GM21576 (cell line): ENCODE measurements at regions not wholly inside any gene's neighbourhood (a gene's known extent, or its start where the extent isn't known, plus 50 kb on each side); places are given as distances from the start of the nearest gene placed in this dataset.

Experiments used
- ATAC-seq: cut with Tn5 transposase; IDR thresholded peaks from one replicate; pipeline ENCODE4 v1.9.1; 2021; ENCODE audit warnings: mild to moderate bottlenecking, moderate library complexity; ENCODE audit not compliant: unreplicated experiment

DNA sequence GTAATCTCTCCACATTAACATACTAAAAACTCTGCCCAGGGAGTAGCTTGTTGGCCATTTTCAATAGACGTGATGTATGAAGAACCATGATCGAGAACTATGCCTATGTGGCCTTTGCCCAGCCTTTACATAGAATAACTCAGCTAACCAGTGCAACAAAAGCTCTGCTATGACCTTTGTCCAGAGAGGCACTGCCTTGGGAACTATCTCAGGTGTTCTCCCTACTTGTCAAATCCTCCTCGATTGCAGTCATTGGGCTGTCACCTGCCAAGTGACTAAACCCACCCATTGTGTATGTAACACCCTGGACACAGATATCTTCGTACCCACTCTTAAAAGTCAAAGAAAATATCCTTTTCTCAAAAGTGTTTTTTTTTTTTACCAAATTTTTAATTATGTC lies 610.3 kb upstream of the GALNTL6 start:
- no peak for ATAC-seq

DNA sequence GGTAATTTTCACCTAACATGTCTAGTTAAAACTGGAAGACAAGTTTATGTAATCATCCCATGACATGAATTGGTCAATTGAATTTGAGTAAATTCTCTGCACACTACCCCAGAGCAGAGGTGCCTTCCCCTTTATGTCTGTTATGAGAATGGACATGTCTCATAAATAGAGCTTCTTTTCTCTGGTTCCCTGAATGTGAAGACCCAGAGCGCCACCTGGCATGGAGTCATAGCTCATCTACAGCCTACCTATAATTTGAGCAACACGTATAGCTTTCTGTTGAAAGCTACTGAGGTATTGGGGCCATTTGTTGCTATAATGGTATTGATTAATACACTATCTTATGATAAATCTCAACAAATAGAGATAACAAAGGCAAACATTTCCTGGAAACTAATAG lies 626.5 kb upstream of the GALNTL6 start:
- ATAC-seq = no peak

DNA sequence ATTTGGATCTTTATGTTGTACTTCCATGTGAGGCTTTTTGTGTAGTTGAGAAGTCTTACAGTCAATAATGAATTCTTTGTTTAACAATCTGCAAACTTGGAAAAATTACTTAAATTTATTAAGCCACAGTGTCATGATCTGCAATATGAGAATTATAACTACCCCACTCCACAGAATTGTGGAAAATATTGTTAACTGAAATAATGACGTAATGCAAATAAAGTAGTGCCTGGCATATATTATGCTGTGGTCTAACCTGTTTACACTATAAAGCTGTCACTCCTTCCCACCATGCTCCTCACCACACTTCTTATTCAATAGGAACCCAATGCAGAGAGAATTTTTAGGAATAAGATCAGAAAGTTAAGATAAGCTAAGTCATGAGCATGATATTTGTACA lies 632.1 kb upstream of the GALNTL6 start:
- no peak for ATAC-seq

- ATAC-seq = no peak
Measured at GRCh38 chr4:171170671-171171070, 642.5 kb upstream of the GALNTL6 start.

DNA sequence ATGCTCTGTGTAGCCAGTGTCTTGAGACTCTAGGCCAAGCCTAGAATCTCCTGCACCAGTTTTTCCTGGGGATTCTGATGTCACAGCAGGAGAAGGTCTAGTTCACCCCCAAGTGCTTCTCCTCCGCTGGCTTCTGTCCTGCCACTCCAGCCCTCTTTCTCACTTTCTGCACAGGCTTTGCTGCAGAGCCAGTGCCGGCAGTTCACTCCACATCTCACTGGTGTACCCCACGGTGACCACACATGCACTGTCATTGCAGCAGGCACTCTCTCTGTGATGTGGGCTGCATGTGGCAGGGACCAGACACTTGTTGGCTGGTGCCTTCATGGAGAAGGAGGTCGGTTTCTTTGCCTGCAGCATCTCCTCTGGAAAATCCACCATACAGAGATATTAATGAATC lies 643.8 kb upstream of the GALNTL6 start:
- ATAC-seq = no peak

- no peak for ATAC-seq
Measured at GRCh38 chr4:171162478-171162877, 650.7 kb upstream of the GALNTL6 start.

DNA sequence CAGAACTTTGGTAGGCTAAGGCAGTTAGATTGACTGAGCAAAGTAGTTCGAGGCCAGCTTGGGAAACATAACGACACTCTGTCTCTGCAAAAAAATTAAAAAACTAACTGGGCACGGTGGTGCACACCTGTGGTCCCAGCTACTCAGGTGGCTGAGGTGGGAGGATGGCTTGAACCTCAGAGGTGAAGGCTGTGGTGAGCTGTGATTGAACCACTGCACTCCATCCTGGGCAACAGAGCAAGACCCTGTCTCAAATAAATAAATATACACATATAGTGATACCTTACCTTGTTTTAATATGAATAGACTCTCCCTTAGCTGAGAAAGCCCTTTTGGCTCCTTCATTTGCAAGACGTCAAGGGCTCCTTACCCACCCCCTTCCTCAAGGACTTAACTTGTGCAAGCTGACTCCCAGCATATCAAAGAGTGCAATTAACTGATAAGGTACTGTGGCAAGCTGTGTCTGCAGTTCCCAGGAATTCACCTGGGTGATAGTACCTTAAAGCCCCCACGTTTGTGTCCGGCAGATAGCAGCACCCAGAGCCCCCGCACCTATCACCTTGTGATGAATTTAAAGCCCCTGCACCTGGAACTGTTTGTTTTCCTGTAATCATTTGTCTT lies 655.6 kb upstream of the GALNTL6 start:
- ATAC-seq = no peak

DNA sequence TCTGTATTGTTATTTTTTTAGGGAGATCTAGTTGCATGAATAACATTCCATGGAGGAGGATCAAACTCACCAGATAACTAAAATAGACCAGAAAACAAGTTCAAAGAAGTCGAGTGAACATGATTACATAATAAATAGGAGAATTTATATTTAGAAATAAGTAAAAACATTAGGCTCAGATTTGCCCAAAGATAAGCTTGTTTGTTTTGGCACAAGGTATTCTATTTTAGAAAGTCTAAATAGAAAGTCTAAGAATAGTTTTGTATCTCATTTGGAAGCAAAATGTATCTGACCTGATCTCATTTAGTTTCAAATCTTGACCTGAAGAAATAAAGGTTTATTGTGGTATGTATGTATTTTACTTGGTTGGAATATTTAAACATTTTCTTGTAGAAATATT lies 670.6 kb upstream of the GALNTL6 start:
- ATAC-seq = no peak

DNA sequence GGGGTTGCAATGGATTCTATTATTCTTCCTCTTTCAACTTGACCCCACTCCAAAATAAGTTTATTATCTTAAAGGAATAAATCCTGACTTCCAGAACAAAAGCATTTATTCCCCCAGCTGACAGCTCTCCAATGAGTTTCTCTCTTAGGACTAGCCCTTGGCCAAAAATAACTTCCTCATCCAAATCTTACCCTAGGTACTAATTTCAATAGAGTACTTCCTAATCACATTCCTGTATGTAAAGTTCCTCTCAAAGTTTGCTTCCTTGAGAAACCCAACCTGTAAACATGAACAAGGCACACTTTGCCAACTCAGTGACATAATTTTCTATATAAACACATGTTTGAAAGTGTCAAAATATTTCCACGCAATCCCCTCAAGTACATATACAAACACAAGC lies 671.2 kb upstream of the GALNTL6 start:
- ATAC-seq = no peak

DNA sequence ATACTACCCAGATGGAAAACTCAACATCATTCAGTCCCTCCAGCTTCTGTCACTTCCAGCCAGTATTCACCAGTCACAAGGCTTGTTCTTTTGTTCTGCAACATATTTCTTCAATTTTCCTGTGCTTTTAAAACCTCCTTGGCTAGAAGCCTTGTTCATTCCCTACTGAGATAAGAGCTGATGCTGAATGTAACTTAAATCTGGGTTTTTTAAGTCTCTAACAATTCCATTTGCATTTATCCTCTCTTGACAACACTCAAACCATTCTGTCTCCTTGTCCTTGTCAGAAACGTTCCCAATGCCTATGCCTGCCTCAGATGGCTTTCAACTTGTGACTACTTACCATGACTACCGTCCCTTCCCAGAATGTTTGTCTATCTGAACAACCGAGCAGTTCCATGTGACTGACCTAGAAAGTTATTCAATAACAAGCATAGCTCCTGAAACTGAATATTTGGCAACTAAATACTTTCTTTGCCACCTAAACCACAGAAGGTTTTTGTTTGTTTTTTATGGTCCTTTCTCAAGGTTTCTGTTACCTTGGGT lies 682.9 kb upstream of the GALNTL6 start:
- ATAC-seq = no peak

DNA sequence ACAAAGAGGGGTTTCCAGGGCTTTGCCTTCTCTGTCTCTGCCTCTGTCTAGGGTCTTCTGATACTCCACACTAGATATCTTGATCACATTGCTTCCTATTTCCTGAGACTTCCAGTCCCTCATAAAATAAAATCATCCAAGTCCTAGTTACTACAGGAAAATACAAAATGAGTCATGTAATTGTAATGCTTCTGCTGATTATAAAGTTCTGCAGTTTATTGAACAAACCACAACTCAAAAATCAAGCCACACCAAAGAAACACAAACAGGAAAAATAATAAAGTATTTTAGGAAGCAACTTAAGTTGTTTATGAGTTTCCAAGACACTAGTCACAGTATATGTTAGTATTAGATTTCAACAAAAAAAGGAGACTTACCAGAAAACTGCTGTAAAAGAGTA lies 695.1 kb upstream of the GALNTL6 start:
- ATAC-seq = no peak

GRCh38 chr4:171117457-171117856 lies 695.7 kb upstream of the GALNTL6 start:
- no peak for ATAC-seq

DNA sequence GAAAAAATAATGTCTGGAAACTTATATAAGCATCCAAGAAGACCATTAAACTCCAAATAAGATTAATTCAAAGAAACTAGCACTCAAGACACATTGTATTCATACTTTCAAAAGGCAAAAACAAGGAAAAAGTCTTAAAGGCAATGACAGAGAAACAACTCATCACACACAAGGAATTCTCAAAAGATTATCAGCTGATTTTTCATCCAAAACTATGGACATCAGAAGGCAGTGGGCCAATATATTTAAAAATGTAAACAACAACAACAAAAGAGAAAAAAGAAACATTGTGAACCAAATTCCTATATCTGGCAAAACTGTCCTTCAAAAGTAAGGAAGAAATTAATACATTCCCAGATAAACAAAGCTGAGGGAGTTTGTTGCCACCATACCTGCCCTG lies 711.4 kb upstream of the GALNTL6 start:
- ATAC-seq = no peak

DNA sequence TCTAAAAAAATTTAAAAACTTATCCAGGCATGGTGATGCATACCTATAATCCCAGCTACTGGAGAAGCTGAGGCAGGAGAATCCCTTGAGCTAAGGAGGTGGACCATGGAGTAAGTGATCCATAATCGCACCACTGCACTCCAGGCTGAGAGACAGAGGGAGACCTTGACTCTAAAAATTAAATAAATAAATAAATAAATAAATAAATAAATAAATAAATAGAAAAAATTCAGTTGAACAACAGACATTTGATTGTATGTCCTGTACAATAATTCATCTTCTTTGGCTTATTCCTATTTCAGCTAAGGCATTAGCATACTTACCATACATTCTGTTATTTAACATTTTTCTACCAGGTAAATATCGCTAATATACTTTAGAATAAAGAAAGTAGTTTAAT lies 726.1 kb upstream of the GALNTL6 start:
- no peak for ATAC-seq

GRCh38 chr4:171067422-171067821 lies 745.8 kb upstream of the GALNTL6 start:
- no peak for ATAC-seq

GRCh38 chr4:171049380-171049779 lies 763.8 kb upstream of the GALNTL6 start:
- no peak for ATAC-seq

- no peak for ATAC-seq
Measured at GRCh38 chr4:171042989-171043524, 770.1 kb upstream of the GALNTL6 start.

DNA sequence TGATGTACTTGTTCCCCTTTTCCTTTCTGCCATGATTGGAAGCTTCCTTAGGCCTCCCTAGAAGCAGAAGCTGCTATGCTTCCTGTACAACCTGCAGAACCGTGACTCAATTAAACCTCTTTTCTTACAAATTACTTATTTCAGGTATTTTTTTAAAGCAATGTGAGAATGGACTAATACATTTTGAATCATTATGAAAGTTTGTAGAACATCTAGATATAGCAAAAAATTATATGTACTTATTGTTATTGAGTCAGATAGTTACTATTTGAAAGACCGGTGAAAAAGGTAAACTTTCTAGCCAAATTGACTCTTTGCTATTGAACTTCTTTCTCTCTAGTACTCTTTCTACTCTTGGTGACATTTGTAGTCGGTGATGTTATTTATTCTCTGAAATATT lies 777.3 kb upstream of the GALNTL6 start:
- no peak for ATAC-seq

- no peak for ATAC-seq
Measured at GRCh38 chr4:171031338-171031737, 781.9 kb upstream of the GALNTL6 start.

DNA sequence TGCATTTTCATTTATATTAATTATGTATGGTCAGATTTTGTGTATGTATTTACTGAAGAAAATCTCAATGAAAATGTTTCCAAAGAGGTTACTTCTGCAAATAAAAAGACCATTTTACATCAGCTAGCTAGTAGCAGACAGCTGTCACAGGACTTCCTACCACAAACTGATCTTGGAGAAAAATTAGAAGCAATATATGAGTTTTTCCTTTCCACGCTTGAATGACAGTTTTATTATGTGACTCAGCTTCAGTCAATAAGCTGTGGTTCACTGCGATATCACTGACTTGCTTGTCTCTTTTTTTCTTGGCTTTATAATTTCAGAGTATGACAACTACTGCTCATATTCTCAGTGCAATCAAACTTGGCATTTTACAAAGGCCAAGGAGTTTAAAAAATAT lies 787.4 kb upstream of the GALNTL6 start:
- ATAC-seq = no peak

- no peak for ATAC-seq
Measured at GRCh38 chr4:171025343-171025742, 787.9 kb upstream of the GALNTL6 start.

- no peak for ATAC-seq
Measured at GRCh38 chr4:171024720-171025303, 788.4 kb upstream of the GALNTL6 start.

- no peak for ATAC-seq
Measured at GRCh38 chr4:171022824-171023230, 790.4 kb upstream of the GALNTL6 start.
